Spleen (tissue), 11 donors: ENCODE measurements at regions not wholly inside any gene's neighbourhood (a gene's known extent, or its start where the extent isn't known, plus 50 kb on each side); places are given as distances from the start of the nearest gene placed in this dataset.

ENCODE experiments used
- DNase-seq: peaks from one replicate; pipeline ENCODE4 v3.0.0-alpha.2; 2020
- H3K27ac ChIP-seq, 8 donors: fragments of 200-600 bp; sonication (generic) in 7 of 8; 1 replicate in 4 of 8; 2 replicates in 4 of 8; pipeline versions ENCODE4 v1.5.0 to v1.8.0; 2016 to 2021; ENCODE audit warnings: inconsistent platforms in 4 of 8, mild to moderate bottlenecking in 4 of 8, moderate library complexity in 1 of 8
- H3K27me3 ChIP-seq, 7 donors: fragments of 200-600 bp; sonication (generic) in 6 of 7; replicated peaks in 1 of 7; 1 replicate in 4 of 7; 2 replicates in 3 of 7; pipeline versions ENCODE4 v1.5.0 to v1.8.0; 2016 to 2021; ENCODE audit warnings: inconsistent platforms in 3 of 7, mild to moderate bottlenecking in 1 of 7
- H3K36me3 ChIP-seq, 6 donors: fragments of 200-600 bp; sonication (generic) in 5 of 6; 1 replicate in 4 of 6; 2 replicates in 2 of 6; pipeline versions ENCODE4 v1.5.0 to v1.8.0; 2016 to 2021; ENCODE audit warnings: inconsistent platforms in 2 of 6
- H3K4me1 ChIP-seq, 6 donors: fragments of 200-600 bp; sonication (generic) in 5 of 6; 1 replicate in 3 of 6; 2 replicates in 3 of 6; pipeline versions ENCODE4 v1.5.0 to v1.8.0; 2016 to 2021; ENCODE audit warnings: inconsistent platforms in 3 of 6
- H3K4me3 ChIP-seq, 8 donors: fragments of 200-600 bp; sonication (generic) in 7 of 8; 1 replicate in 4 of 8; 2 replicates in 4 of 8; pipeline versions ENCODE4 v1.5.0 to v1.8.0; 2016 to 2021; ENCODE audit warnings: inconsistent platforms in 4 of 8, mild to moderate bottlenecking in 4 of 8, moderate library complexity in 2 of 8
- H3K9me3 ChIP-seq, 8 donors: fragments of 200-600 bp; sonication (generic) in 7 of 8; 1 replicate in 4 of 8; 2 replicates in 4 of 8; pipeline versions ENCODE4 v1.5.0 to v1.8.0; 2016 to 2021; ENCODE audit warnings: inconsistent platforms in 4 of 8
- POLR2A ChIP-seq, 3 donors: fragments of 450-650 bp; IDR thresholded peaks; one replicate each; pipeline ENCODE4 v1.5.1; 2017; ENCODE audit warnings: antibody characterized with exemption in 3 of 3, mild to moderate bottlenecking in 1 of 3
- POLR2AphosphoS5 ChIP-seq, 3 donors: sonication (generic); formaldehyde crosslinking; IDR thresholded peaks; one replicate each; pipeline ENCODE4 v1.5.1; 2017; ENCODE audit warnings: antibody characterized with exemption in 3 of 3
- WGBS, 5 donors: extraction: QIAGEN DNeasy Blood & Tissue Kit in 3 of 5; methylation state at CpG; one replicate each; pipeline versions ENCODE4 v1.1.5 to v1.1.7; 2013 to 2018; 5-methylcytosine and 5-hydroxymethylcytosine counted together
- intact Hi-C: fragments of 100-400 bp; cut with DNase I; formaldehyde crosslinking; loops from one replicate; pipeline ENCODE4 v1.15.0; 2023; ENCODE audit warnings: low total_unique reads
- TF ChIP-seq, protein P1 (sequence below), 11 experiments: fragments of 200-600 bp in 7 of 11; fragments of 450-650 bp in 4 of 11; sonication (generic) in 4 of 11; IDR thresholded peaks in 8 of 11; conservative IDR thresholded peaks in 3 of 11; 1 replicate in 7 of 11; 2 replicates in 4 of 11; pipeline versions ENCODE4 v1.4.0 to v1.8.0; 2016 to 2021; ENCODE audit warnings: antibody characterized with exemption in 11 of 11, inconsistent platforms in 4 of 11, mild to moderate bottlenecking in 1 of 11
- donor health status: healthy with polysubstance abuse.
- donor health status: DM: no; HTN: no; CAD: no; lungs with moderate emphysema.
- donor health status: DM: no; HTN: no; CAD: no.
- donor health status: Bipolar disorder and iron deficiency.
- donor health status: healthy.
- donor health status: DM: no; HTN: no; CAD: no.
- donor health status: DM: yes; HTN: yes; CAD: no.

GRCh38 chr11:92656783-92657182 is 312.7 kb upstream of the MTNR1B start:
- H3K27ac ChIP-seq = no peak overlapping the region
- 56 to 64% (median 58%) methylated on average over 2 of the region's 2 CpGs for WGBS, 5 donors
- TF ChIP-seq POLR2AphosphoS5 (IDR thresholded peaks at IDR 0.05) (no peak), POLR2A (IDR thresholded peaks at IDR 0.05) (no peak)
- TF ChIP-seq, protein P1, sequence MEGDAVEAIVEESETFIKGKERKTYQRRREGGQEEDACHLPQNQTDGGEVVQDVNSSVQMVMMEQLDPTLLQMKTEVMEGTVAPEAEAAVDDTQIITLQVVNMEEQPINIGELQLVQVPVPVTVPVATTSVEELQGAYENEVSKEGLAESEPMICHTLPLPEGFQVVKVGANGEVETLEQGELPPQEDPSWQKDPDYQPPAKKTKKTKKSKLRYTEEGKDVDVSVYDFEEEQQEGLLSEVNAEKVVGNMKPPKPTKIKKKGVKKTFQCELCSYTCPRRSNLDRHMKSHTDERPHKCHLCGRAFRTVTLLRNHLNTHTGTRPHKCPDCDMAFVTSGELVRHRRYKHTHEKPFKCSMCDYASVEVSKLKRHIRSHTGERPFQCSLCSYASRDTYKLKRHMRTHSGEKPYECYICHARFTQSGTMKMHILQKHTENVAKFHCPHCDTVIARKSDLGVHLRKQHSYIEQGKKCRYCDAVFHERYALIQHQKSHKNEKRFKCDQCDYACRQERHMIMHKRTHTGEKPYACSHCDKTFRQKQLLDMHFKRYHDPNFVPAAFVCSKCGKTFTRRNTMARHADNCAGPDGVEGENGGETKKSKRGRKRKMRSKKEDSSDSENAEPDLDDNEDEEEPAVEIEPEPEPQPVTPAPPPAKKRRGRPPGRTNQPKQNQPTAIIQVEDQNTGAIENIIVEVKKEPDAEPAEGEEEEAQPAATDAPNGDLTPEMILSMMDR (IDR thresholded peaks at IDR 0.05 in 8 of 11, conservative IDR thresholded peaks at IDR 0.05 in 3 of 11) = no peak

DNA sequence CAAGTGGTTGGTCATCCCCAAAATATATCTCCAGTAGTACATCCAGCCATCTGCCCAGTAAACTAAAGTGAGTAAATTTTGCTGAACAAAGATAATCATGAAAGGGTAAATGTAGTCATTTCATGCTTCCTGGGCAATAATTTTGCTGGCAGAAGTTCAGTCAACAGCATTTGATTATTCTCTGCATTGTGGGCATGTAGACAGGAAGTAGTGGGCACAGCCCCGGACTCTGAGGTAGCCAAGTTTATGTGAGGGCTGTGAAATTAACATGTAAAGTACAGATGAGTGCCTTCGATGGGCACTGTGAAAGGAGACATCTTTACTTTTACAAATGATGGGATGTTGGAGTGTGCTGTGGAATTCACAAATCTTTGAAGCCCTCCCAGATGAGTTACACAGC is 312.2 kb upstream of the MTNR1B start:
- no peaks in the 10 kb centered on the region for H3K27me3 ChIP-seq
- intact Hi-C loops = no loop called here
- 23 to 40% (median 33%) methylated on average over 2 of the region's 2 CpGs for WGBS, 5 donors
- no peaks in the 10 kb centered on the region for H3K4me1 ChIP-seq
- no peak overlapping the region for H3K27ac ChIP-seq
- no peaks in the 10 kb centered on the region for H3K36me3 ChIP-seq
- no peaks in the 10 kb centered on the region for H3K9me3 ChIP-seq
- no peak for DNase-seq
- H3K4me3 ChIP-seq = no peak overlapping the region
- TF ChIP-seq POLR2A (IDR thresholded peaks at IDR 0.05) = no peak
- no peak for TF ChIP-seq POLR2AphosphoS5 (IDR thresholded peaks at IDR 0.05)
- TF ChIP-seq, protein P1 (IDR thresholded peaks at IDR 0.05 in 8 of 11, conservative IDR thresholded peaks at IDR 0.05 in 3 of 11) = no peak

More at GRCh38 chr11:92656783-92657182, 312.7 kb upstream of the MTNR1B start:
- DNase-seq = no peak
- Histone ChIP-seq H3K27me3 (no peaks in the 10 kb centered on the region), H3K4me1 (no peaks in the 10 kb centered on the region), H3K9me3 (no peaks in the 10 kb centered on the region), H3K4me3 (no peak overlapping the region), H3K36me3 (no peaks in the 10 kb centered on the region)
- intact Hi-C loops = no loop called here

GRCh38 chr11:92658733-92659132 is 310.7 kb upstream of the MTNR1B start:
- Histone ChIP-seq H3K4me1 (no peaks in the 10 kb centered on the region), H3K36me3 (no peaks in the 10 kb centered on the region), H3K27me3 (no peaks in the 10 kb centered on the region), H3K9me3 (no peaks in the 10 kb centered on the region), H3K27ac (no peak overlapping the region), H3K4me3 (no peak overlapping the region)
- WGBS, 5 donors = 89 to 94% (median 90%) methylated on average over 2 of the region's 2 CpGs
- TF ChIP-seq, protein P1 (IDR thresholded peaks at IDR 0.05 in 8 of 11, conservative IDR thresholded peaks at IDR 0.05 in 3 of 11) = no peak
- TF ChIP-seq POLR2AphosphoS5 (IDR thresholded peaks at IDR 0.05) = no peak
- TF ChIP-seq POLR2A (IDR thresholded peaks at IDR 0.05) = no peak
- intact Hi-C loops = no loop called here
- no peak for DNase-seq

DNA sequence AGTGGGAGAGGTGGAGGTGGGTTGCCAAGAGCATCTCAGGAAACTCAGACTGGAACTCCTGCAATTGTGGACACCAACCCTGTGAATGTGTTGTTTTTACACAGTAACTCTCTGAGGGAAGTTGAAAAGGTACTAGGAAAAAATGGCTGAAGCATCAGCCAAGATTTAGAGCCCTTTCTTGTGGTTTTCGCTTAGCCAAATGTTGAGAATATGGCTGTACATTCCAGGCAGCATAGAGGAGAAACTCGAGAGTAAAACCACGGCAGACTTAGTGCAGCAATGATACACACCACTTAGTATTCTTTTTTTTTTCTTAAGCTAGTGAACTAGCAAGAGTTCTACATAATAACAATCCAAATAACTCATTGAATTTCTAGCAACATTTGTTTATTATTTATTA is 309.7 kb upstream of the MTNR1B start:
- TF ChIP-seq POLR2A (IDR thresholded peaks at IDR 0.05) (no peak), POLR2AphosphoS5 (IDR thresholded peaks at IDR 0.05) (no peak)
- TF ChIP-seq, protein P1 (IDR thresholded peaks at IDR 0.05 in 8 of 11, conservative IDR thresholded peaks at IDR 0.05 in 3 of 11) = no peak
- DNase-seq = no peak
- intact Hi-C loops = no loop called here
- Histone ChIP-seq H3K4me3 (no peak overlapping the region), H3K4me1 (no peaks in the 10 kb centered on the region), H3K27me3 (no peaks in the 10 kb centered on the region), H3K9me3 (no peaks in the 10 kb centered on the region), H3K27ac (no peak overlapping the region), H3K36me3 (no peaks in the 10 kb centered on the region)
- WGBS, 5 donors = 57 to 71% (median 66%) methylated on average over 3 of the region's 3 CpGs
